ENCODE measurements at regions not wholly inside any gene's neighbourhood (a gene's known extent, or its start where the extent isn't known, plus 50 kb on each side); places are given as distances from the start of the nearest gene placed in this dataset.

- peaks cover 6% of the 10 kb centered on the region for H3K27me3 Mint-ChIP-seq (ENCODE audit: low read depth)
These were observed 76.4 kb upstream of the BCAT1 start for GRCh38 chr12:25025260-25025659.

DNA sequence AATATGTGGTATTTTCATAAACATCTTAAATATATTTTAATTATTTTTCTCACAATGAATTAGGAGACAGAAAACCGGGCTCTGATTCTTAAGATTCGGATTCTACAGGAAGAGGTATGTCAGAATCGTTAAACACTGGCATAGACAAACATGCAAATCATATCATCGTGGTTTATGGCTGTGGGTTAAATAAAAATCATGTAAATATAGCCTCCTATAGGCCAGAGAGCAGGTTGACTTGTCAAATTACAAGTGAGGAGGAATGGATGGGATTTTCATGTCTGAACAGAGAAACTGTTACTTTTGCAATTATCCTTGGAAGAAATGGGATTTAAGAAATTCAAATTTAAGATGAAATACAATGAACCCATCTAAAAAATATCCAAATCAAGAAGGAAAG, 74.9 kb upstream of the BCAT1 start:
- Mint-ChIP-seq H3K27ac (no peak overlapping the region), H3K4me3 (no peak overlapping the region), H3K27me3 (ENCODE audit: low read depth) (peaks cover 7% of the 10 kb centered on the region), H3K36me3 (ENCODE audit: low read depth) (no peaks in the 10 kb centered on the region), H3K4me1 (ENCODE audit: low read depth) (no peaks in the 10 kb centered on the region), H3K9me3 (no peaks in the 10 kb centered on the region)

More at GRCh38 chr12:25025260-25025659, 76.4 kb upstream of the BCAT1 start:
- Mint-ChIP-seq H3K27ac (no peak overlapping the region), H3K4me1 (ENCODE audit: low read depth) (no peaks in the 10 kb centered on the region), H3K9me3 (no peaks in the 10 kb centered on the region), H3K36me3 (ENCODE audit: low read depth) (no peaks in the 10 kb centered on the region), H3K4me3 (no peak overlapping the region)

- H3K9me3 Mint-ChIP-seq: no peaks in the 10 kb centered on the region
- H3K27ac Mint-ChIP-seq: no peak overlapping the region
- no peak overlapping the region for H3K4me3 Mint-ChIP-seq
- no peaks in the 10 kb centered on the region for H3K36me3 Mint-ChIP-seq (ENCODE audit: low read depth)
- H3K27me3 Mint-ChIP-seq (ENCODE audit: low read depth): peaks cover 7% of the 10 kb centered on the region
- H3K4me1 Mint-ChIP-seq (ENCODE audit: low read depth): no peaks in the 10 kb centered on the region
These were observed 71.8 kb upstream of the BCAT1 start for GRCh38 chr12:25020621-25021243.

GRCh38 chr12:25018146-25018545, 69.2 kb upstream of the BCAT1 start:
- no peaks in the 10 kb centered on the region for H3K4me1 Mint-ChIP-seq (ENCODE audit: low read depth)
- H3K36me3 Mint-ChIP-seq (ENCODE audit: low read depth): no peaks in the 10 kb centered on the region
- no peak overlapping the region for H3K27ac Mint-ChIP-seq
- peaks cover 7% of the 10 kb centered on the region for H3K27me3 Mint-ChIP-seq (ENCODE audit: low read depth)
- H3K9me3 Mint-ChIP-seq: no peaks in the 10 kb centered on the region
- no peak overlapping the region for H3K4me3 Mint-ChIP-seq

GRCh38 chr12:25017336-25017735, 68.4 kb upstream of the BCAT1 start:
- H3K27ac Mint-ChIP-seq: no peak overlapping the region
- peaks cover 7% of the 10 kb centered on the region for H3K27me3 Mint-ChIP-seq (ENCODE audit: low read depth)
- no peaks in the 10 kb centered on the region for H3K4me1 Mint-ChIP-seq (ENCODE audit: low read depth)
- no peaks in the 10 kb centered on the region for H3K36me3 Mint-ChIP-seq (ENCODE audit: low read depth)
- H3K9me3 Mint-ChIP-seq: no peaks in the 10 kb centered on the region
- no peak overlapping the region for H3K4me3 Mint-ChIP-seq

- Mint-ChIP-seq H3K27ac (no peak overlapping the region), H3K9me3 (no peaks in the 10 kb centered on the region), H3K36me3 (ENCODE audit: low read depth) (no peaks in the 10 kb centered on the region), H3K4me3 (no peak overlapping the region), H3K4me1 (ENCODE audit: low read depth) (no peaks in the 10 kb centered on the region), H3K27me3 (ENCODE audit: low read depth) (no peaks in the 10 kb centered on the region)
These were observed 66.1 kb upstream of the BCAT1 start for GRCh38 chr12:25014961-25015360.

GRCh38 chr12:25013061-25013460, 64.2 kb upstream of the BCAT1 start:
- H3K27ac Mint-ChIP-seq: no peak overlapping the region
- no peaks in the 10 kb centered on the region for H3K36me3 Mint-ChIP-seq (ENCODE audit: low read depth)
- no peaks in the 10 kb centered on the region for H3K9me3 Mint-ChIP-seq
- no peaks in the 10 kb centered on the region for H3K27me3 Mint-ChIP-seq (ENCODE audit: low read depth)
- no peak overlapping the region for H3K4me3 Mint-ChIP-seq
- H3K4me1 Mint-ChIP-seq (ENCODE audit: low read depth): no peaks in the 10 kb centered on the region

DNA sequence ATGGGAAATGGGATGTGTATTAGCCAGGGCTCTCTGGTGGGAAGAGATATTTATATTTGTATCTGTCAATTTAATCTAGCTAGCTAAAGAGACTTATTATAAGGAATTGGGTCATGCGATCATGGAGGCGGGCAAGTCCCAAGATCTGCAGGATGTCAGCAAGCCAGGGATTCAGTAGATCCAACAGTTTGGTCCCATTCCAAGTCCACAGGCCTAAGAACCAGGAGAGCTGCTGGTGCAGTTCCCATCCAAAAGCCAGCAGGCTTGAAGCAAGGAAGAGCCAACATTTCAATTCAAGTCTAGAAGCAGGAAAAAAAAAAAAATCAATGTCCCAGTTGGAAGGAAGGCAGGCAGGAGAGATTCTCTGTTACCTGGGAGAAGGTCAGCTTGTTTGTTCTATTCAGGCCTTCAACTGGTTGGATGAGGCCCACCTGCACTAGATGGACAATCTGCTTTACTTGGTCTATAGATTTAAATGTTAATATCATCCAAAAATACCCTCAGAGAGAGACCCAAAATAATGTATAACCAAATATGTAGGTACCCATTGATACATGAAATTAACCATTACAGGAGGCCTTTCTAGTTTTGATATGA, 60.7 kb upstream of the BCAT1 start:
- Mint-ChIP-seq H3K27ac (no peak overlapping the region), H3K9me3 (no peaks in the 10 kb centered on the region), H3K4me1 (ENCODE audit: low read depth) (no peaks in the 10 kb centered on the region), H3K27me3 (ENCODE audit: low read depth) (no peaks in the 10 kb centered on the region), H3K4me3 (no peak overlapping the region), H3K36me3 (ENCODE audit: low read depth) (no peaks in the 10 kb centered on the region)

- Mint-ChIP-seq H3K27me3 (ENCODE audit: low read depth) (peaks cover 5% of the 10 kb centered on the region), H3K36me3 (ENCODE audit: low read depth) (no peaks in the 10 kb centered on the region), H3K4me1 (ENCODE audit: low read depth) (no peaks in the 10 kb centered on the region), H3K4me3 (no peak overlapping the region), H3K27ac (no peak overlapping the region), H3K9me3 (no peaks in the 10 kb centered on the region)
These were observed 56.5 kb upstream of the BCAT1 start for GRCh38 chr12:25005376-25005775.

DNA sequence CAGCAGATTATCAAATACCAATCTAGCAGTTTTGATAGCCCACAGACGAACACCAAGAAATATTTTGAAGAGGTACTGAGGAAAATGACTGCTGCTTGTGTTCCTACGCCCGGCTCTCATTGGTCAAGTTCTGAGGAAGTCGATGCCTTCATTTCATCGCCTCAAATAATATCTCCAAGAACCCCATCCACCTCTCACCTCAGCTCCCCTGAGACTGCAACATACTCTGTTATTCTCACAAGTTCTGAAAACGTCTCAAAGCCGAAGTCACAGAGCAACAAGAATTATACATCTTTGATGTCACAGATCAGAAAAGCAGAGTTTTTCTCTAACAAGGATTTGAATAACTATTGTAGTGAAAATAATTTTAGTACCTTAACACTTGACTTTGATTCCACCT, 55.5 kb upstream of the BCAT1 start:
- Mint-ChIP-seq H3K4me1 (ENCODE audit: low read depth) (no peaks in the 10 kb centered on the region), H3K4me3 (no peak overlapping the region), H3K27me3 (ENCODE audit: low read depth) (peaks cover 5% of the 10 kb centered on the region), H3K36me3 (ENCODE audit: low read depth) (no peaks in the 10 kb centered on the region), H3K9me3 (no peaks in the 10 kb centered on the region), H3K27ac (no peak overlapping the region)

DNA sequence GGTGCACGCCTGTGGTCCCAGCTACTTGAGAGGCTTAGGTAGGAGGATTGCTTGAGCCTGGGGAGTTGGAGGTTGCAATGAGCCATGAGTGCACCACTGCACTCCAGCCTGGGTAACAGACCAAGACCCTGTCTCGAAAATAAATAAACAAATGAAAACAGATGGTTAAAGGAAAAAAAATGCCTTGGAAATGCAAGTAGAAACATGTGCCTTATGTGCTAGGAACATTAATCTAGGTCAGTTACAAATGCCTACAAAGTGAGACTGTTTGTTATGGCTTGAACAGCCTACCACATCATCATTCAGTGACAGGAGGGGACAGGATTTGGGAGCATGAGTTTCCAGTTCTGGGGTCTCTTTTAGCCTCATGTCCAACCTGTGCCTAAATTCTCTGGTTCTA, 52.4 kb upstream of the BCAT1 start:
- Mint-ChIP-seq H3K27ac (no peak overlapping the region), H3K36me3 (ENCODE audit: low read depth) (no peaks in the 10 kb centered on the region), H3K9me3 (no peaks in the 10 kb centered on the region), H3K4me1 (ENCODE audit: low read depth) (peaks cover 2% of the 10 kb centered on the region), H3K4me3 (no peak overlapping the region), H3K27me3 (ENCODE audit: low read depth) (peaks cover 13% of the 10 kb centered on the region)

Data from T-helper 1 cell treated with Interleukin-12 subunit alpha and Interleukin-12 subunit beta and Interleukin-4 antibody, amounts not matched to agents 30 μg/mL and 1 μg/mL, for 36 hours (primary cell).